ENCODE measurements at regions not wholly inside any gene's neighbourhood (a gene's known extent, or its start where the extent isn't known, plus 50 kb on each side); places are given as distances from the start of the nearest gene placed in this dataset.
"Not testable (repeated sequence)": the region's sequence is repeated elsewhere in the genome, so short reads cannot be mapped to it uniquely, and the experiment has no call there.

DNA sequence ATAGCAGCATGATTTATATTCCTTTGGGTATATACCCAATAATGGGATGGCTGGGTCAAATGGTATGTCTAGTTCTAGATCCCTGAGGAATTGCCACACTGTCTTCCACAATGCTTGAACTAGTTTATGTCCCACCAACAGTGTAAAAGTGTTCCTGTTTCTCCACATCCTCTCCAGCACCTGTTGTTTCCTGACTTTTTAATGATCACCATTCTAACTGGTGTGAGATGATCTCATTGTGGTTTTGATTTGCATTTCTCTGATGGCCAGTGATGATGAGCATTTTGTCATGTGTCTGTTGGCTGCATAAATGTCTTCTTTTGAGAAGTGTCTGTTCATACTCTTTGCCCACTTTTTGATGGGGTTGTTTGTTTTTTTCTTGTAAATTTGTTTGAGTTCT, 54.0 kb upstream of the GPR89A start:
- DNase-seq = not testable (repeated sequence)

DNA sequence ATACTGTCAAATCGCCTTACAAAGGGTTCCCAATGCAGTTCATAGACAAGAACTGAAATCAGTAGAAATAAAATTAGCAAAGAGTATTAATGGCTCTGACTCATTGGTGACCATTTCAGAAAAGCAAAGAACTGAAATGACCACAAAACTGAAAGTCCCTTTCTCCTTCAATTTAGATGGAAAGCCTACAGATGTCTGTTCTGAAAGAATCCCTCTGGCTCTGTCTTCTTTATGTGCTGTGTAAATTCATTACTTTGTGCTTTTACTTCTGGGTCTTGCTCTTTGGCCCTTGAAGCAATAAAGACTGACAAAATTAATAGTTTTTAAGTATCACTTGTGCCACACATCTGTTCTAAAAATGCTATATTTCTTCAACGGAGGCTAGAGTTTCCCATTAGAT, 62.7 kb upstream of the GPR89A start:
- DNase-seq = no peak

DNA sequence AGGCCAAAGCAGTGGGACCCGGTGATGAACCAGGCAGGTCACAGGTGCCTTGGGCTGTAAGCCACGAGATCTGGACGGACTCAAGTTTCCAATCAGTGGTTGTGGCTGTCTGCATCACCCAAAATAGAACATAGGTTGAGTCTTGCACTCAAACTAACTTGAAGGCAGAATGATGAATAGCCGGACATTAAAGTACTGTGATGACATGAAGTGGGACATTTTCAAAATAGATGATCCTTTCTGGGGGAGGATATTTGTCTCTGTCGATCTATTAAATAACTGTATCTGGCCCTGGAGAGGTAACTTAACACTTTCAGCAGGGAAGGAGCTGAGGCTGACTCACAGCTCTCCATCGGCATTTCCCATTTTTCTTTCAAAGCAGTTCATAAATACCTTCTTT, 66.1 kb upstream of the GPR89A start:
- DNase-seq = not testable (repeated sequence)

DNA sequence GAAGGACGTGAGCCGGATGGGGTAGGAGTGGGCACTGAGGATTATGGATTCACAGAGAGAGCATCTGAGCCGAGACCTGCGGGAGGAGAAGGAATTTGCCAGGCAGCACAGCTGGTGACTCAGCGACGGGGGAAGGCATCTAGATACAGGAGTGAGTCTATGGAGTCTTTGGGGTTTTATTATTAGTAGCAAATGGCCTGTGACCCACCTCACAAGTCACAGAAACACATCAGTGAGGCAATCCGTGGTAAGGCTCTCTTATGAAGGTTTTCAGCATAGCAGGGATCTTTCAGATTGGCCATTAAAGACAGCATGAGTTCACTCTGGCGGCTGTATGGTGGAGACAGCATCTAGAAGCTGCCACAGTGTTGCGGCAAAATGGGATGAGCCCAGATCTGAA, 66.5 kb upstream of the GPR89A start:
- peak; percentile 20 for DNase-seq

DNA sequence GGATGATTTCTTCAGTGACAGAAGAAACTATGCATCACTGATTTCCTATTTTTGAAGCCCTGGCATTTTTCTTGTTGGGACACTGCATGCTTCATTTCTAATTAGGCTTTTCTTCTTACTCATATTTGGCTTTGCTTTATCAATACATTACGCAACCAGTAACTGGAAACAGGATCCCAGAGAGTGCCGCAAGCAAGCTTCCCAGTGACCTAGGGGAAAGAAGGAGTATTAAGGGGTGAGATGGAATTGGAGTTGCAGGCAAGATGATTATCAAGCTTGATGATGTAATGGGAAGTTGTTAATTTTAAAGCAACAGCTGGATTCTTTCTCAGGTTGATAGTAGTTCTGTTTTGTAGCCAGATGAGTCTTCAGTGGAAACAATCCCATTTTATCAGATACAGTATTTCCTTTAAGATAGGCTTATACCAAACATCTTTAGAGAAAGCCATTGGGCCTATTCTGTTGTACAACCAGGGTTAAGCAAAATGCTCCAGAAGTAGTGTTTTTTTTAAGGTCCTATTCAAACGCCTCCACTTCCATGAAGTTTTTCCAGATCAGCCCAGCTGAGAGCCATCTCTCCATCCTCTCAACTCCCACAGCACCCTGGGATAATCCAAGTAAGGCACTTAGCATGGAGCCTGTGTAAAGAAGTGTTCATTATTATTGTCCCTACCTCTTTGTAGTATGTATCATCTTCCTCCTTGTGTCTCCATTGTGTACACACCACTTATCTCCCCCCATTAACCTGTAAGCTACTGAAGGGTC, 69.5 kb upstream of the GPR89A start:
- not testable (repeated sequence) for DNase-seq

DNA sequence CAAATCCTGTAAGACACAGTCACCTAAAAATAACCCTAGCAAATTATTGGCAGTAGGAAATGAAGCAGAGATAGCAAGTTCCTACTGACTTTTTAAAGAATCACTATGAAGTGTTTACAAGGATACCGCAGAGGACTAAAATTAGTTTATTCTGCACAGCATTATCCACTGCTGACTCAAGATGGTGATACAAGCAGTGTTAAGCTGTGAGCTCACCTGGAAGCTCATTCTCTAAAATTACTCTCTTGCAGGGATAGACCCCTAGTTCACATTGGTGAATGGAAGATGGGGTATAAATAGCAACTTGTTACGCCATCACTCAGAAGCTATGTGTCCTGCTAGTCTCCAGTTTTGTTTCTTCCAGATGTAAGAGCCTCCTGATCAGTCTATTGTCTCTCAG, 70.8 kb upstream of the GPR89A start:
- DNase-seq = not testable (repeated sequence)

DNA sequence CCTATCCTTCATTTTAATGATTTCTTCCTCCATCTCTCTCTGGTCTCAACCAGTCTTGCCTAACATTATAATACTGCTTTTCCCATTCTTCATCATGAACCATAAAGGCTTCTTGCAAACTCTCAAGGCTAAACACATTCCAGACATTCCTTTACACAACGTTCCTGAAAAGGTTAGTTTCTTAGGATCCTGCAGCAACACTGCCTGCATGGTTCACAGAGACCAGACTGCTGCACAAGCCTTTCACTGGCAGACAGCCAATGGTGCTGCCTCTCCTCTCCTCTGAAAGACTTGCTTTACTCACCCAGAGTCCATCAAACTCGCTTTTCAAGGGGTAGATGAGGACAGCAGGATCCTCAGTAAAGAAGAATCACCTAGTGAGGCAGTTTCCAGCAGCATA, 72.3 kb upstream of the GPR89A start:
- not testable (repeated sequence) for DNase-seq

DNA sequence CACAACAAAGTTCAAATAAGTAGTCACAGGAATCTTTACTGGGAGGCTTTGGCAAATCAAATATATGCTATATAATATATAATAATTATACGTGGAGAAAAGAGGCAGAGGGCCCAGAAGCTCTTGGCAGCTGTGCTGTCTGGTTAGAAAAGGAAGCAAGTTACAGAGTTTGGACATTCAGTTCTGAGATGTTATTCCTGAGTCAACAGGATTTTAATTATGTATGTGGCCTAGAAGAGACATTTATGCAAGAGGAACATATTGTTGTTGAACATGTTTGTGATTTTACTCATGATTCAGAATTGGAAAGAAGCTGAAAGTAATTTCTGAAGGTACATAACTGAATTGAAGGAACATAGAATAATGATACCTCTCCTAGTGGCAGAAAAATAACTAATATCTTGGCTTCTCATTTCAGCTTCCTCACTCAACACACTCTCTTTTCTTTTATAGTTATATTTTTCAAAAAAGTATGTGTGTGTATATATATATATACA, 79.7 kb upstream of the GPR89A start:
- not testable (repeated sequence) for DNase-seq

DNA sequence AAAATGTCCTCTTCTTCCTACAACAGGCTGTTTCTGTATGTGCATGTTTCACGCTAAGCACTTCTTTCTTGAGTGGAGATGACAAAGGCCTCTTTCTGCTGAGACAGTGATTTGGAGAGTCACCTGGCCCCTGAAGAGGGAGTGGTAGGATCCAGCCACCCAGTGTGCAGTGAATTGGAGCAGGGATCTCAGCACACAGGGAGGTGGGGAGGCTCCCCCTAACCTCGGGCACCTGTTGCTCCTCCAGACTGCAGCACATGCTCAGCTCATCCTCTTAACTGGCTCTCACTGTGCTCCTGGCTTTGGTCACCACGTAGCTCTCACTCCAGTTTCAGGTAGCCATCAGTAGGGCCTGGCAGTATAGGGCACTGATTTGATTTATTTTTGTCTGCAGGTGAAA, 87.6 kb upstream of the GPR89A start:
- not testable (repeated sequence) for DNase-seq

DNA sequence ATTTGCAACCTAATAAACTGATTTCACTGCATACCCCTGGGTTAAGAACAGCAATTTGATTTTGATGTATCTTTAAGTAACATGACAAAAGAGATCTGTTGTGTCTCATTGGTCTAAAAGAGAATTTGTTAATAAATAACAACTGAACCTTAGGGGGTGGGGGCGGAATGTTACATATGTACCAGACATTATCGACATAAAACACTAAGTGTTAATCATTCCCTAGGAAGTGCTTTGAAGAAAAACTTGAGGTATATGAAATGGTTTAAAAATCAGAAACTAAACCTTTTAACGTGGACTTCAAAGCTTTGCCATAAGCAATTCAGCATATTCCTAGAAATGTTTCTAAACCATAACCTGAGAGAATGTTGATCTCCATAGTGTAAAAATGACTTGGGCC, 88.5 kb upstream of the GPR89A start:
- DNase-seq = not testable (repeated sequence)

DNA sequence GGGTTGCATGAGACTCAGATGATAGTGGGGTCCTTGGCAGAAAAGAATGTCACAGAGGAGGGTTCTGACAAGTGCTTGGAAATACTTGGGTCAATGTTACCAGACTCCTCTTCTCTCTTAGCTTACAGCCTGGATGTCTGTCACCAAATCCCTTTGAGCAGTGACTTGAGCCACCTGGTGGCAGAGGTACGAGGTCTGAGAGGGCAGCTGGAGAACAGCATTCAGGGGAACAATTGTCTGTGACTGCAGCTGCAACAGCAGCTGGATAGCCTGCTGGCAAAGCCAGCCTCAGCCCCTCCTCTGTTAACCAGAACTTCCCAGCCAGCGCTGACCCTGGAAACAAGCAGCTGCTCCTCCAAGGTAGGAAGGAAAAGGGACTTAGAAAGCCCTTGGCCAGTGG, 87.6 kb upstream of the NBPF20 start:
- DNase-seq = not testable (repeated sequence)

DNA sequence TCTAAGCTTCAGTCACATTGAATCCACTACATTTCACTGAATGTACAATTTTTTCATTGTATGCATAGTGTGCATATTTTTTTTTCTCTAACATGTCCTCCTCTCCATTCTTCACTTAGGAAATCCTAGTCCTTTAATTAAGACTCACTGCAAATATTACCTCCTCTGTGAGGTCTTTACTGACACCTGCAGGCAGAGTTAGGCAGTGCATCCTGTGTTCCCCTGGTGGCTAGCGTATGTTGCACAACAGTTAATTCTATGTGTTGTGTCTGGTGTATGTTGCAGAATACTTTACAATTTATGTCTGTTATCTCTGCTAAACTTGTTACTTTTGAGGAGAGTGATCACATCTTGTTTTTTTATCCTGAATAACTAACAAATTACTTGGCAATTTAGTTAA, 82.7 kb upstream of the NBPF20 start:
- DNase-seq = not testable (repeated sequence)

DNA sequence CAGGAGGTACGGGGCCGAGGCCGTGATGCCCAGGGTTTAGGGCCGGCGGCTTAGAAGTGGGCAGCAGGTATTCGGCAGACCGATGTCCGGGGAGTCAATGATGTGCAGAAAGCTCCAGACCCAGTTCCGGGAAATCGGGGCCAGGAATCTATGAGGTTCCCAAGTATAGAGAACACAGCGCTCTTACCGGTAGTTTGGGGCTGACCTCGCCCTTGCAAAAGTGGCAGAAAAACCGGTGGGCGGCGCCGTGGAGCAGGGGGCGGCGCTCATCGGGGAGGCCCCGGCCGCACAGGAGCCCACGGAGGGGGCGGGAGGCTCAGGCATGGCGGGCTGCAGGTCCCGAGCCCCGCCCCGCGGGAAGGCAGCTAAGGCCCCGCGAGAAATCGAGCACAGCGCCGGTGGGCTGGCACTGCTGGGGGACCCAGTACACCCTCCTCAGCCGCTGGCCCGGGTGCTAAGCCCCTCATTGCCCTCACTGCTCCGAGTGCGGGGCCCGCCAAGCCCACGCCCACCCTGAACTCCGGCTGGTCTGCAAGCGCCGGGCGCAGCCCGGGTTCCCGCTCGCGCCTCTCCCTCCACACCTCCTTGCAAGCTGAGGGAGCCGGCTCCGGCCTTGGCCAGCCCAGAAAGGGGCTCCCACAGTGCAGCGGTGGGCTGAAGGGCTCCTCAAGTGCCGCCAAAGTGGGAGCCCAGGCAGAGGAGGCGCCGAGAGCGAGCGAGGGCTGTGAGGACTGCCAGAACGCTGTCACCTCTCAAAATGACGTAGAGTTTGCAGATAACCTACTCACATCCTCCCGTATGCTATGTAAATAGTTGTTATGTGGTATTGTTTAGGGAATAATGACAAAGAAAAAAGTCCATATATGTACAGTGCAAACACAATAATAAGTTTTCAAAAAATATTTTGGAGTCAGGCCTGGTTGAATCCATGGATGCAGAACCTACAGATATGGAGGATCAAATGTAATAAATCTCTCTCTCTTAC, 80.6 kb upstream of the NBPF20 start:
- DNase-seq = not testable (repeated sequence)

DNA sequence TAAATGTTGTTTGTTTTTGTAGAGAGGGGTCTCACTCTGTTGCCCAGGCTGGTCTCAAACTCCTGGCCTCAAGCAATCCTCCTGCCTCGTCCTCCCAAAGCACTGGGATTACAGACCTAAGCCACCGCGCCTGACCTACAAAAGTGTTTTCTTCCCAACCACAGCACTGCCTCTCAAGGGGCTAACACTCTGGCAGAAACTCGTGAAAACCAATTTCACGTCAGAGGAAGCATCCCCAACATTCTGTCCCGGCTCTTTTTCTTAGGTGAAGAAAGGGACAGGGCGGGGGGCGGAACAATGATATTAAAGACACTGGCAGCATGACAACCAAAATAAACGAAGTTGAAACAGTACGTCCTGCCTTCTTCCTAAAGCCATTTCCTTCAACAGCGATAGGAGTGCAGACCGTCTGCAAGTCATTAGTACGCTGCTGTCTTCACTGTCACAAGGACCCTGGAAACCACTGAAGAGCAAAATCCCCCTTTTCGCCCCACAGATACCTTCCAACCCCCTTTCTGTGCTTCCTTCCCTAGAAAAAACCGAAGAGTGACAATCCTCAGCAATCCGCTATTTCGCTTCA, 79.5 kb upstream of the NBPF20 start:
- DNase-seq = not testable (repeated sequence)

DNA sequence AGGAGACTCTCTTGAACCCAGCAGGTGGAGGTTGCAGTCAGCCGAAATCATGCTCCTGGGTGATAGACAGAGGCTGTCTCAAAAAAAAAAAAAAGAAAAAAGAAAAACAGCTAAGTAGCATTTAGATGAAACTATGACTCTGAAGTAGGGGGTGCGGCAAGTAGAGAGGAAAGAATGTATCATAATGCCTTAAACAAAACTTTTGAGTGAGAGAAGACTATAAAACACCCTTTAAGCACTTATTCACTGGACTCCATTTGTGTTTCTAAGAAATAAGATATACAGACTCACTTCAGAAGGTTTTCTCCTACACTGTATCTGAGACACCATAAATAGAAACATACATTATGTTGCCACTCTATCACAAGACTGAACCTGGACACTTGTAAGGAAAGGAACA, 78.9 kb upstream of the NBPF20 start:
- DNase-seq = not testable (repeated sequence)

DNA sequence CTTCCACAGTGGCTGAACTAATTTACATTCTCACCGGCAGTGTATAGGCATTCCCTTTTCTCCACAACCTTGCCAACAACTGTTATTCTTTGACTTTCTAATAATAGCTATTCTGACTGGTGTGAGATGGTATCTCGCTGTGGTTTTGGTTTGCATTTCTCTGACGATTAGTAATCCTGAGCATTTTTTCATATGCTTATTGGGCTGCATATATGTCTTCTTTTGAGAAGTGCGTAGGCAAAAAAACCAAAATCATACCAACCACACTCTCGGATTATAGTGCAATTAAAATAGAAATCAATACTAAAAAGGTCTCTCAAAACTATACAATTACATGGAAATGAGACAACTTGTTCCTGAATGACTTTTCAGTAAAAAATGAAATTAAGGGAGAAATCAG, 74.8 kb upstream of the NBPF20 start:
- DNase-seq = not testable (repeated sequence)

DNA sequence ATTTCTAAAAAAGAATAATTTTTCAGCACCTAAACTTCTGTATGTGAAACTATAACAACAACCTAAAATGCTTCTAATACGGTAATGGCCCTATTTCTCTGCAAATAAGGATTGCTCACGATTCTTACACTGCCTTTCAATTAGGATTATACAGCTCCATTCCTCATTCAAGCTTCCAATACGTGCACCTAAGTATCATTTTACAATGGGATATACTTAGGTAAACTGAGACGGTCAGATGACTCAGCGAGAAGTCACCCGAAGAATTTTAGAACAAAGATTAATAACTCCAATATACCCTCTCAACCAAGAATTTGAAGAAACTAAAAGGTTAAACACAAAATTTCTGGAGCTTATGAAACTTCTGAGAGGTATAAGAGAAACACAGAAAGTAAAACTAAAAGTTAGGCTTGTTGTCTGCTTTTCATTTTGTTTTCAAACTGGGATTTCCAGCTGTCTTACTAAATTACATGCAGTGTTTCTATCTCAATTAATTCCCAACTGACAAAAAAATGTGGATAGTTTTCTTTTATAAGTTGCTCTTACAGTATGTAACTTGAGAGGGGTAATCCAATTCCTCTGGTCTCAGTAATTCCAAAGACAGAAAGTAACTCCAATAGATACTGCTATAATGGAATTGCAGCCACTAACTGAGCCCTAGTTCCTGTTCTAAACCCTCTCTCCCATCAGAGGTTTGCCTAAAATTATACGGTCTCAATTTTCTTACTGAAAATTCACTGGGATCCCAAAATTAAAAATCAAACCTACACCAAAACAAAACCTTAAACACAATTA, 69.9 kb upstream of the NBPF20 start:
- not testable (repeated sequence) for DNase-seq

DNA sequence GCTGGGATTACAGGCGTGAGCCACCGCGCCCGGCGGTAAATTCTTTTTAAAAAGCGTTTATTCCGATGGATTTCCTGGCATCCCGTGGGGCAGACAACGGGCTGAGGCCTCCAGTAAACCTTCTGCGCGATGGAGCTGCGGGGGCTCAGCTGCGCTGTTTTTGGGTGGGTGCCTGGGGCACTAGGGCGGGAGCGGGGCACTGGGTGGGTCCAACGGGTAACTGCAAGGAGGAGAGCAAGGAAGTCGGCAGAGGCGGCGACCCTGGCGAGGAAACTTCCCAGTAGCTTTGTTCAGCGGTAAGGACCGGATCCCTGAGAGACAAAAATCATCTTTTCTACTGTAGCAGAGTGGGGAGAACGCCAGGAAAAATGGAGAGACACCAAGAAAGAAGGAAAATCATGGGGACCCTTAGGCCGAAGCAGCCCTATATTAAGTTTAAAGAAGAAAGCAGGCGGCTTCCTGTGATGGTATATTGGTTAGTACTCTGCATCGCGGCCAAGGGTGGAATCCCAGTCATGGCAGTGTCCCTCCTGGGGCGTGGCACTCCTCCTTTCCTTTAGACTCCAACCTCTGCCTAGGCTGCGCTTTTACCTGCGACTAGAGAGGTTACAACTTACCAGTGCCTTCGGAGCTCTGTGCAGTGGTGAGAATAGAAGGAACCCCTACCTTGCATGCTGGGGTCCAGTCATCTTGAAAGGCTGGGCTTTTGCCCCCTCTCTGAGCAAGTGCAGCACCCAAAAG, 63.0 kb upstream of the NBPF20 start:
- DNase-seq = not testable (repeated sequence)

DNA sequence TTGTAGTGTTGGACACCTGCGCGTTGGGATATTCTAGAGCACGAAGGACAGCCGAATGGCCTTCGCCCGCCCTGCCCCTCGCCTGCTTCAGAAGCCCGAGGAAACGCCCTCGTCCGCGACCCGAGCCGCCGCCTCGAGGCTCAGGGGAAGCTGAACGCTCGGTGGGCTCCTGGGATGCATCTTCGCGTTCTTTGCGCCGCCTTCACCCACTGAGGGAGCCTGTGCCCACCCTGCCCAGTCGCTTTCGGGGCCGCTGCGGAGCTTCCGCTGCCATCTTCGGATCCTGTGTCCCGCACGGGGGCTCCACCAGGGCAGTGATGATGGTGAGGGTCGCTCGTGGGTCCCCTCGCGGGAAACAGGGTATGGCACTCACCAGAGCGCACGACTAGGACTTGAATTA, 61.8 kb upstream of the NBPF20 start:
- not testable (repeated sequence) for DNase-seq

DNA sequence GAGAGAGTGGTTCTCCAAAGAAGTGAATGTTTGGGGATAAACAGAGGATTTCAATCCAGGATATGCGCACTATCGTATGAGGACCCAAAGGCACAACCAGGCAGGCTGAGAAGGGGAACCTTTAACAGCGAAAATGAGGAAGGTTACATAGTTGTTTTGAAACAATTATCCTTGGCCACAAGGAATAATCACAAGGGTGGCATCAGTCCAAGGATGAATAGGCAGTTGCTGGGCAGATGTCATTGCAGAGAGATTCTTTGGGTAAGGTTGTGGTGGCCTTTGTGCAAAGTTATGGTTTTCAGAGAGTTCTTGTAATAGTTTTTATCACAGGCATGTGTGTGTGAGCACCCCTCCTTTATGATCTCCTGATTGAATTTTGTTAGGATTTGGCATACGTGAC, 58.9 kb upstream of the NBPF20 start:
- DNase-seq = not testable (repeated sequence)

DNA sequence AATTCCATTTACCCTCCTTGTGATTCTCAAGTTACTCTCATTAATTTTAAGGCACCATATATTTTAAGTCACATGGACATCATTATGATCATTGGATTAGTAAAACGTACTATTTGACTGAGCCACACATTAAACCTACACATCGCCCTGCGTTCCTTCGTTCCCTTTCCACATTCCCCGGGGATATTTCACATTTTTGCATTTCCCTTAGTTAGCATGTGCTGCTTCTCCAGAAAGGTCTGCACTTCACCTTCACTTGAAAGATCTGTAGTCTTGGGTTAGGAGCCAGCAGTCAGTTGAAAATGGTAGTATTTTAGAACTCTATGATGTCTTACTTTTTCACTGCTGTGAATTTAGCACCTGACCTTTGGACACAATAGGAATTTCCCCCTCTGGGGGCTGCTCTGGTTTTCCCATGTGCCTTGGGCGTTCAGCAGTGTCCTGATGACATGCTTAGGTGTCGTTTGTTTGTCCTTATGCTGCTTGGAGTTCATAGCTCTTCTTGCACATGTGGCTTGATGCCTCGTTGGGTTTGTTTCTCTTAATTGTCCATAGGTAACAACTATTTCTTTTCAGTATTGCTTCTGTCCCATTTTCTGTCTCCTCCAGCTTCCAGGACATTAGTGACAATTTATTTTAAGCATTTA, 56.9 kb upstream of the NBPF20 start:
- DNase-seq = not testable (repeated sequence)
